MM.1S (cell line): ENCODE measurements at regions not wholly inside any gene's neighbourhood (a gene's known extent, or its start where the extent isn't known, plus 50 kb on each side); places are given as distances from the start of the nearest gene placed in this dataset.

Experiments
- DNase-seq: peaks from one replicate; pipeline ENCODE4 v3.0.0-alpha.2; 2015
- H2AFZ ChIP-seq: fragments of 300-600 bp; sonication (generic); 2 replicates; pipeline ENCODE4 v1.6.0; 2016; ENCODE audit warnings: antibody characterized with exemption, low read length
- H3F3A ChIP-seq: fragments of 300-600 bp; sonication (generic); 2 replicates; pipeline ENCODE4 v1.6.1; 2016; ENCODE audit warnings: mild to moderate bottlenecking, antibody characterized with exemption, low read length, moderate library complexity, mixed read lengths; ENCODE audit not compliant: insufficient read depth
- H3K27ac ChIP-seq: fragments of 300-600 bp; sonication (generic); 2 replicates; pipeline ENCODE4 v1.5.1; 2016; ENCODE audit warnings: mild to moderate bottlenecking, low read length
- H3K27me3 ChIP-seq: fragments of 300-600 bp; sonication (generic); replicated peaks from 2 replicates; pipeline ENCODE4 v1.6.0; 2016; ENCODE audit warnings: low read length; ENCODE audit not compliant: insufficient read depth
- H3K36me3 ChIP-seq: fragments of 300-600 bp; sonication (generic); replicated peaks from 2 replicates; pipeline ENCODE4 v1.6.1; 2016; ENCODE audit warnings: mild to moderate bottlenecking, low read length, mixed read lengths; ENCODE audit not compliant: insufficient read depth
- H3K4me1 ChIP-seq: fragments of 300-600 bp; sonication (generic); 2 replicates; pipeline ENCODE4 v1.6.1; 2016; ENCODE audit warnings: low read length, mixed read lengths
- H3K4me2 ChIP-seq: fragments of 300-600 bp; sonication (generic); 2 replicates; pipeline ENCODE4 v1.6.0; 2016; ENCODE audit warnings: low read depth, low read length
- H3K4me3 ChIP-seq: fragments of 300-600 bp; sonication (generic); 2 replicates; pipeline ENCODE4 v1.5.1; 2016; ENCODE audit warnings: low read length, mixed read lengths
- H3K79me2 ChIP-seq: fragments of 300-600 bp; sonication (generic); 2 replicates; pipeline ENCODE4 v1.6.1; 2016; ENCODE audit warnings: mixed run types, low read length, mixed read lengths
- H3K9ac ChIP-seq: fragments of 300-600 bp; sonication (generic); 2 replicates; pipeline ENCODE4 v1.6.1; 2016; ENCODE audit warnings: low read length, mixed read lengths
- H3K9me2 ChIP-seq: fragments of 300-600 bp; sonication (generic); replicated peaks from 2 replicates; pipeline ENCODE4 v1.6.1; 2016; ENCODE audit warnings: mild to moderate bottlenecking, low read length, mixed read lengths; ENCODE audit not compliant: insufficient read depth
- H3K9me3 ChIP-seq: fragments of 300-600 bp; sonication (generic); replicated peaks from 2 replicates; pipeline ENCODE4 v1.6.1; 2016; ENCODE audit warnings: mild to moderate bottlenecking, low read length, mixed read lengths; ENCODE audit not compliant: insufficient read depth
- H4K20me1 ChIP-seq: fragments of 300-600 bp; sonication (generic); 2 replicates; pipeline ENCODE4 v1.6.1; 2016; ENCODE audit warnings: mild to moderate bottlenecking, low read length, moderate library complexity, mixed read lengths; ENCODE audit not compliant: insufficient read depth
- CTCF ChIP-seq: fragments of 300-600 bp; sonication (generic); IDR thresholded peaks from 2 replicates; pipeline ENCODE4 v1.5.1; 2016; ENCODE audit warnings: antibody characterized with exemption, low read length, mixed read lengths
- EZH2 ChIP-seq: fragments of 300-600 bp; sonication (generic); optimal IDR thresholded peaks from 2 replicates; pipeline ENCODE3; 2017; ENCODE audit warnings: low read depth, mild to moderate bottlenecking, antibody characterized with exemption, low read length, mixed read lengths
- EZH2phosphoT487 ChIP-seq: fragments of 300-600 bp; sonication (generic); IDR thresholded peaks from 2 replicates; pipeline ENCODE4 v1.6.1; 2018; ENCODE audit warnings: antibody characterized with exemption, low read length

DNA sequence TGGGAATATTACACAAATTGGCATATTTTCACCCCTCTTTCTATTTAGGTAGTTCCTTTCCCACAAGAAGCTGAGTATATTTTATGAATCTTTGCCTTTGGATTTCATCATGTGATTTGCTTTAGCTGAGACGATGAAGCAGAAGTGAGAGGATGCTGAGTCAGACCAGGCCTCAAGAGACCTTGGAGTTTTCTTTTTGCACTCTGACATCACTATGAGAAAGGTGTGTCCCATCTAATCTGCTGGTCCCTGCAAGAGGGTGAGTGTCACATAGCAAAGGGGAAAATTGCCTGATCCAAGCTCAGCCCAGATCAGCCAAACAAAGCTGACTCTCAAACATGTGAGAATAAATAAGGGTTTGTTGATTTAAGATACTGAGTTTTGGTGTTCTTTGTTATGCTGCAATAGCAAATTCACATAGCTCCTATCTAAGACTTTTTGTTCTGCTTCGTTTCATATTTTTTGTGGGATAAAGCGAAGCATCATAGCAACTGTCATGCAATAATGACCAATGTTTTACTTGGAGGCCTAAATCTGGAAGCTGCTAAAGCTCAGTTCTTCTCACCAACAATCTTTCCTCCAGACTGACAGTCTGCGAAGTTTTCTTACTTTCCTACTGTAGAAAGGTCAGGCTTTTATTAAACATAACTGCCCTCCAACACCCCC lies 176.9 kb downstream of the PDHA2 start:
- Histone ChIP-seq H3K79me2 (no peaks in the 10 kb centered on the region), H3K4me3 (no peak overlapping the region), H2AFZ (no peak overlapping the region), H3K9ac (no peak overlapping the region), H3K9me2 (no peaks in the 10 kb centered on the region), H3K4me1 (no peaks in the 10 kb centered on the region), H3F3A (no peaks in the 10 kb centered on the region), H3K27me3 (no peaks in the 10 kb centered on the region), H4K20me1 (no peaks in the 10 kb centered on the region), H3K27ac (no peak overlapping the region), H3K36me3 (no peaks in the 10 kb centered on the region), H3K4me2 (no peak overlapping the region), H3K9me3 (no peaks in the 10 kb centered on the region)
- DNase-seq: peak; percentile 18
- TF ChIP-seq CTCF: no peak
- no peak for TF ChIP-seq EZH2
- TF ChIP-seq EZH2phosphoT487: no peak

DNA sequence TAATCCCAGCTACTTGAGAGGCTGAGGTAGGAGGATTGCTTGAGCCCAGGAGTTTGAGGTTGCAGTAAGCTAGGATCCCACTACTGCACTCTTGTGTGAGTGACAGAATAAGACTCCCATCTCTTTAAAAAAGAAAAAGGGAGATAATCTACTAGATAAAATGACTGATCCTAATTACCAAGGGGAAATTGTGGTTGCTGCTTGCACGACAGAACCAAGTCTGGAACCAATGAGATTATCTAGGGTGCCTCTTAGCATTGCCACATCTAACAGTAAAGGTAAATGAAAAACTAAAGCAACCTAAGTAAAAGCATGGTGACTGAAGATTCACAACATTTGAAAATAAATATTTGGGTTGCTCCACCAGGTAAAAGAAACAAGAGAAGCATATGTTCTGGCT lies 185.1 kb downstream of the PDHA2 start:
- no peak overlapping the region for H2AFZ ChIP-seq

GRCh38 chr4:96035727-96036126 lies 195.8 kb downstream of the PDHA2 start:
- Histone ChIP-seq H3F3A (no peaks in the 10 kb centered on the region), H3K27me3 (no peaks in the 10 kb centered on the region), H2AFZ (no peak overlapping the region), H3K4me2 (no peak overlapping the region), H3K27ac (no peak overlapping the region), H3K9me3 (no peaks in the 10 kb centered on the region), H3K9ac (no peak overlapping the region), H3K36me3 (no peaks in the 10 kb centered on the region; the same call in 1 of the 2 replicates), H3K4me1 (no peaks in the 10 kb centered on the region), H4K20me1 (no peaks in the 10 kb centered on the region), H3K4me3 (no peak overlapping the region), H3K9me2 (no peaks in the 10 kb centered on the region), H3K79me2 (no peaks in the 10 kb centered on the region)
- DNase-seq: peak; percentile 27
- TF ChIP-seq CTCF (peak; percentile 34), EZH2phosphoT487 (no peak), EZH2 (no peak)

More for the DNA sequence above, 185.1 kb downstream of the PDHA2 start:
- H3F3A ChIP-seq: no peaks in the 10 kb centered on the region
- no peaks in the 10 kb centered on the region for H3K4me1 ChIP-seq
- H3K9me2 ChIP-seq: no peaks in the 10 kb centered on the region
- no peaks in the 10 kb centered on the region for H3K79me2 ChIP-seq
- no peaks in the 10 kb centered on the region for H3K27me3 ChIP-seq
- DNase-seq: no peak
- no peak overlapping the region for H3K4me3 ChIP-seq
- no peak overlapping the region for H3K4me2 ChIP-seq
- H3K9ac ChIP-seq: no peak overlapping the region
- no peaks in the 10 kb centered on the region for H3K9me3 ChIP-seq
- TF ChIP-seq EZH2phosphoT487 (no peak), EZH2 (no peak), CTCF (no peak)
- no peaks in the 10 kb centered on the region for H4K20me1 ChIP-seq
- H3K27ac ChIP-seq: no peak overlapping the region
- H3K36me3 ChIP-seq: no peaks in the 10 kb centered on the region
